CD4-positive, alpha-beta T cell (primary cell): ENCODE measurements at regions not wholly inside any gene's neighbourhood (a gene's known extent, or its start where the extent isn't known, plus 50 kb on each side); places are given as distances from the start of the nearest gene placed in this dataset.

Source experiments
- ATAC-seq: fragments of 200-7000 bp; cut with Tn5 transposase; one replicate; pipeline ENCODE4 v1.10.0; 2022; ENCODE audit warnings: mild to moderate bottlenecking; ENCODE audit not compliant: poor library complexity
- CTCF ChIA-PET: fragments of 350-600 bp; sonication (Branson Sonifier 250); formaldehyde crosslinking; loops from one replicate; lab custom pipeline; 2021; ENCODE audit warnings: antibody characterized with exemption, inconsistent platforms; lab: Charles Lee
- POLR2A ChIA-PET: fragments of 350-600 bp; sonication (Branson Sonifier 250); formaldehyde crosslinking; loops from one replicate; lab custom pipeline; 2021; ENCODE audit warnings: antibody characterized with exemption, inconsistent platforms; lab: Charles Lee
- DNase-seq, 14 experiments: peaks; one replicate each; pipeline ENCODE4 v3.0.0-alpha.2; 2013 to 2020; ENCODE audit warnings: mixed read lengths in 2 of 14
- H3K27ac ChIP-seq, 2 donors: one replicate each; pipeline versions ENCODE4 v1.5.1 to v1.7.0; 2013; ENCODE audit warnings: low read length in 2 of 2, low read depth in 1 of 2, mild to moderate bottlenecking in 1 of 2
- H3K27me3 ChIP-seq, 2 experiments: 1 replicate in 1 of 2; 2 replicates in 1 of 2; pipeline versions ENCODE4 v1.6.1 to v1.7.0; 2013; ENCODE audit warnings: low read length in 2 of 2, control low read depth in 1 of 2, mild to moderate bottlenecking in 1 of 2, moderate library complexity in 1 of 2; ENCODE audit not compliant: insufficient read depth in 2 of 2, control insufficient read depth in 1 of 2
- H3K36me3 ChIP-seq: one replicate; pipeline ENCODE4 v1.6.1; 2013; ENCODE audit warnings: low read length, control low read depth; ENCODE audit not compliant: insufficient read depth
- H3K4me1 ChIP-seq: one replicate; pipeline ENCODE4 v1.6.1; 2013; ENCODE audit warnings: low read length, control low read depth; ENCODE audit not compliant: insufficient read depth
- H3K4me3 ChIP-seq: one replicate; pipeline ENCODE4 v1.5.1; 2013; ENCODE audit warnings: mild to moderate bottlenecking, low read length, moderate library complexity
- H3K9me3 ChIP-seq, 2 experiments: 1 replicate in 1 of 2; 2 replicates in 1 of 2; pipeline versions ENCODE4 v1.6.1 to v1.7.0; 2013; ENCODE audit warnings: low read length in 2 of 2, mild to moderate bottlenecking in 2 of 2, control low read depth in 1 of 2, moderate library complexity in 1 of 2; ENCODE audit not compliant: control insufficient read depth in 1 of 2, insufficient read depth in 1 of 2
- H3K27ac Mint-ChIP-seq: one replicate; pipeline ENCODE4 v1.8.0; 2020; ENCODE audit warnings: mixed read lengths
- H3K27me3 Mint-ChIP-seq: one replicate; pipeline ENCODE4 v1.8.0; 2021; ENCODE audit warnings: mixed read lengths
- H3K36me3 Mint-ChIP-seq: one replicate; pipeline ENCODE4 v1.8.0; 2021; ENCODE audit warnings: low read depth, mixed read lengths
- H3K4me1 Mint-ChIP-seq: one replicate; pipeline ENCODE4 v1.8.0; 2021; ENCODE audit warnings: low read depth, mixed read lengths
- H3K4me3 Mint-ChIP-seq: one replicate; pipeline ENCODE4 v1.8.0; 2020; ENCODE audit warnings: mild to moderate bottlenecking, mixed read lengths
- H3K9me3 Mint-ChIP-seq: one replicate; pipeline ENCODE4 v1.8.0; 2020; ENCODE audit warnings: mixed read lengths
- intact Hi-C, 2 experiments: fragments of 100-400 bp; cut with DNase I in 1 of 2; cut with micrococcal nuclease in 1 of 2; formaldehyde crosslinking; loops; one replicate each; pipeline versions ENCODE4 v1.15.1 to v1.9.0; 2023 to 2025; cut with DNase I, micrococcal nuclease
- TF ChIP-seq, protein P1 (sequence below): fragments of 200-600 bp; IDR thresholded peaks from one replicate; pipeline ENCODE4 v1.8.0; 2022; ENCODE audit warnings: antibody characterized with exemption, mild to moderate bottlenecking

DNA sequence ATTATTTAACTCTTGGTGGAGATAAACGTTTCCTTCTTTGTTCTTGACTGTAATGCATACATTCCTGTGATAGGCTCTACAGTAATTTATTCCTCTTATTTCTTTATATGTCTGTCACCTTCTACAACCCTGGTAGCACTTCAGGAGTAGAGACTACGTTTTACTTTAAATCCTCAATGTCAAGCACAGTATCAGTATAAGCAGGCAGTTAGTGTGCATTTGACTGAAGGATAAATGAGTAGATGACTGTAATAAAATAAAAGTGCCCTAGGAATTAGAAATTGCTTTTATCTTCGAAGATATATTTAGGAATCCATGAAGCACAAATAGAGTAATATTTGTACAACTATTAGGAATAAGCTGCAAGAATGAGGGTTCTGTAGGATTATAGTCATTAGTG is 599.6 kb upstream of the PRMT6 start:
- TF ChIP-seq, protein P1, sequence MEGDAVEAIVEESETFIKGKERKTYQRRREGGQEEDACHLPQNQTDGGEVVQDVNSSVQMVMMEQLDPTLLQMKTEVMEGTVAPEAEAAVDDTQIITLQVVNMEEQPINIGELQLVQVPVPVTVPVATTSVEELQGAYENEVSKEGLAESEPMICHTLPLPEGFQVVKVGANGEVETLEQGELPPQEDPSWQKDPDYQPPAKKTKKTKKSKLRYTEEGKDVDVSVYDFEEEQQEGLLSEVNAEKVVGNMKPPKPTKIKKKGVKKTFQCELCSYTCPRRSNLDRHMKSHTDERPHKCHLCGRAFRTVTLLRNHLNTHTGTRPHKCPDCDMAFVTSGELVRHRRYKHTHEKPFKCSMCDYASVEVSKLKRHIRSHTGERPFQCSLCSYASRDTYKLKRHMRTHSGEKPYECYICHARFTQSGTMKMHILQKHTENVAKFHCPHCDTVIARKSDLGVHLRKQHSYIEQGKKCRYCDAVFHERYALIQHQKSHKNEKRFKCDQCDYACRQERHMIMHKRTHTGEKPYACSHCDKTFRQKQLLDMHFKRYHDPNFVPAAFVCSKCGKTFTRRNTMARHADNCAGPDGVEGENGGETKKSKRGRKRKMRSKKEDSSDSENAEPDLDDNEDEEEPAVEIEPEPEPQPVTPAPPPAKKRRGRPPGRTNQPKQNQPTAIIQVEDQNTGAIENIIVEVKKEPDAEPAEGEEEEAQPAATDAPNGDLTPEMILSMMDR: no peak

GRCh38 chr1:106457368-106457767 is 599.1 kb upstream of the PRMT6 start:
- Histone ChIP-seq H3K4me3 (no peak overlapping the region), H3K4me1 (no peaks in the 10 kb centered on the region), H3K36me3 (no peaks in the 10 kb centered on the region), H3K27ac (no peak overlapping the region), H3K9me3 (peaks cover 0 to 12% of the 10 kb centered on the region in 2 experiments), H3K27me3 (no peaks in the 10 kb centered on the region)
- DNase-seq (no peak), ATAC-seq (no peak)
- no peaks in the 10 kb centered on the region for H3K27me3 Mint-ChIP-seq
- TF ChIP-seq, protein P1: no peak
- no peaks in the 10 kb centered on the region for H3K36me3 Mint-ChIP-seq
- intact Hi-C loops: no loop called here
- no peak overlapping the region for H3K4me3 Mint-ChIP-seq
- peaks cover 4% of the 10 kb centered on the region for H3K9me3 Mint-ChIP-seq
- H3K4me1 Mint-ChIP-seq: no peaks in the 10 kb centered on the region
- ChIA-PET POLR2A (no interaction called here), CTCF (no interaction called here)
- H3K27ac Mint-ChIP-seq: no peak overlapping the region

More for the DNA sequence above, 599.6 kb upstream of the PRMT6 start:
- Histone ChIP-seq H3K36me3 (no peaks in the 10 kb centered on the region), H3K9me3 (peaks cover 0 to 10% of the 10 kb centered on the region in 2 experiments), H3K27ac (no peak overlapping the region), H3K4me3 (no peak overlapping the region), H3K4me1 (no peaks in the 10 kb centered on the region), H3K27me3 (no peaks in the 10 kb centered on the region)
- no peaks in the 10 kb centered on the region for H3K36me3 Mint-ChIP-seq
- ChIA-PET CTCF (no interaction called here), POLR2A (no interaction called here)
- H3K27me3 Mint-ChIP-seq: no peaks in the 10 kb centered on the region
- H3K9me3 Mint-ChIP-seq: peaks cover 4% of the 10 kb centered on the region
- no peaks in the 10 kb centered on the region for H3K4me1 Mint-ChIP-seq
- DNase-seq: no peak
- intact Hi-C loops: no loop called here
- no peak overlapping the region for H3K4me3 Mint-ChIP-seq
- ATAC-seq: no peak
- no peak overlapping the region for H3K27ac Mint-ChIP-seq

DNA sequence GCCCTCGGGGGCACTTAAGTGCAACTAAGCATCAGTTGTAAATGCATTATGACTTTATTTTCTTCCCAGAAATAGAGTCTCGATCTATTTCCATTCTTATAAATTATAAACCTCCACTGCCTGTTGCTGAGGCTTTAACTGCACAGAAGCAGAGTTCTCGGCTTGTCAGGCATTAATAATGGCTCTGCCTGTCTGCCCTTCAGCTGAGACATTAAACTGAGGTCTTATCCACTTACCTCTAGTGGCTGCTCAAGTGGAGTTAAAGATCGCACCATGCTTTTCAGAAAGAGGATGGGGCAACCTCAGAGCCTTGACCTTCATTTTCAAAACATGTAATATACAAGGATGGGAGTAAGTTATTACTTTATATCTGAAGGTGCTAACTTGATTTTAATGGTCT is 597.6 kb upstream of the PRMT6 start:
- POLR2A ChIA-PET: no interaction called here
- H3K9me3 ChIP-seq: peaks cover 0 to 13% of the 10 kb centered on the region in 2 experiments
- Mint-ChIP-seq H3K4me3 (no peak overlapping the region), H3K27ac (no peak overlapping the region), H3K27me3 (no peaks in the 10 kb centered on the region), H3K4me1 (no peaks in the 10 kb centered on the region), H3K9me3 (peaks cover 2% of the 10 kb centered on the region), H3K36me3 (no peaks in the 10 kb centered on the region)
- no peaks in the 10 kb centered on the region for H3K36me3 ChIP-seq
- ATAC-seq (no peak), DNase-seq (no peak)
- intact Hi-C loops: no loop called here
- TF ChIP-seq, protein P1: no peak
- no peaks in the 10 kb centered on the region for H3K27me3 ChIP-seq
- H3K4me3 ChIP-seq: no peak overlapping the region
- no peaks in the 10 kb centered on the region for H3K4me1 ChIP-seq
- CTCF ChIA-PET: no interaction called here
- no peak overlapping the region for H3K27ac ChIP-seq
